ENCODE measurements at regions not wholly inside any gene's neighbourhood (a gene's known extent, or its start where the extent isn't known, plus 50 kb on each side); places are given as distances from the start of the nearest gene placed in this dataset.
"Not testable (repeated sequence)": the region's sequence is repeated elsewhere in the genome, so short reads cannot be mapped to it uniquely, and the experiment has no call there.

DNA sequence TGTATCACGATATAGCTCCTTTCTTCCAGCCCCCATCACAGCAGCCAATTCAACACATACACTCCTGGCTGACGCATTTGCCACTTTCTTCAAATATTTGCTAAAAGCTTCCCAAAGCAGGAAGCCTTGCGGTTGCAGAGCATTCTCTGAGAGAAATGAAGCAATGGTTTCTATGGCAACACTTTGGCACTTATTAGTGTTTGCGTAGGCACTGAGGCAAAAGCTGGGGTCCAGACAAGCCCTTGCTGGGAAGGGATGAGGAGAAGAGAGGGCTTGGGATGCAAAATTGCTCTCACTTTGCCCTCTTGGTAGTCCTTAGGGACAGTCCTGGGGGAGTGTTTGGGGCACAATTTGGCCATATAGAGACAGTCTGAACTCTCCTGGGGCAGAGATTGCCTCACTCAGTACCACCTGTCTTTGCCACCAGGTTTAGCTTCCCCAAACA, 55.0 kb upstream of the PAK3 start:
- H3K4me3 ChIP-seq (ENCODE audit: low read depth, low read length) = no peak overlapping the region
- DNase-seq (ENCODE audit: low read depth) = peak; percentile 87
- no peak for TF ChIP-seq CTCF (IDR thresholded peaks at IDR 0.05; ENCODE audit: insufficient read depth, low read depth, low read length)

- DNase-seq (ENCODE audit: low read depth) = peak; percentile 2
- TF ChIP-seq CTCF (IDR thresholded peaks at IDR 0.05; ENCODE audit: insufficient read depth, low read depth, low read length) = no peak
- H3K4me3 ChIP-seq (ENCODE audit: low read depth, low read length) = no peak overlapping the region
These were observed 55.5 kb upstream of the PAK3 start for GRCh38 chrX:111040377-111041017.

DNA sequence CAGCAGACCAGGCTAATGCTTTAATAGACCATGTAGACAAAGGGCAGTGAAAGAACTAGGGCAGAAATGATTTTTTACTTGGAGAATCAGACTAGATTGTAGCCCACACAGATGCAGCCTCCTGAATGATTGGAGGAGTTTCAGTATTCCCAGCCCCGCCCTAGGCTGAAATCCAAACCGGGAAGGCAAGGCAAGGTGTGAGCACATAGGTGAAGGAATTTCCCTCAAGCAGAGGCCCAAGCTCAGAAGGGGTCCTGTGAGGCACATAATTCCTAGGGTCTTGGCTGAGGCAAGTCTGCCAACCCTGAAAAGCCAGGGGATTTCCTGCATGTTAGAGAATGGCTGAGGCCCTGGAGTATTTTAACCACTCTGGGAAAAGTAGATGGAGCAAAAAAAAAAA, 56.4 kb upstream of the PAK3 start:
- no peak for DNase-seq (ENCODE audit: low read depth)
- H3K4me3 ChIP-seq (ENCODE audit: low read depth, low read length) = no peak overlapping the region
- no peak for TF ChIP-seq CTCF (IDR thresholded peaks at IDR 0.05; ENCODE audit: insufficient read depth, low read depth, low read length)

DNA sequence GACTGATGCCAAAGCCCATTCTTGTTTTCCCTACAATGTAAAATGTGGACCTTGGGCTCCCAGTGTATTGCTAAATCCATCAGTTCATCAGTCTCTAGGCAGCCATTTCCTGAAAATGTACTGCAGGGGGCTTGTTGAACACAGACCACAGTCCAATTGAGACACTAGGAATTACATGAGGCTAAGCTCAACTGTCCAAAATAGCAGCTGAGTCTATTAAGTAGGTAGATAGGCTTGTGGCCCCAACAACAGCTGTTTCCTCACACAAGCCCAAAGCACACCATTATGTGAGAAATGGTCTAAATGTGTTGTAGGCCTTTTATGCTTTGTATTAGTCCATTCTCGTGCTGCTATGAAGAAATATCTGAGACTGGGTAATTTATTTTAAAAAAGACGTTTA, 60.0 kb upstream of the PAK3 start:
- no peak for TF ChIP-seq CTCF (IDR thresholded peaks at IDR 0.05; ENCODE audit: insufficient read depth, low read depth, low read length)
- no peak for DNase-seq (ENCODE audit: low read depth)

DNA sequence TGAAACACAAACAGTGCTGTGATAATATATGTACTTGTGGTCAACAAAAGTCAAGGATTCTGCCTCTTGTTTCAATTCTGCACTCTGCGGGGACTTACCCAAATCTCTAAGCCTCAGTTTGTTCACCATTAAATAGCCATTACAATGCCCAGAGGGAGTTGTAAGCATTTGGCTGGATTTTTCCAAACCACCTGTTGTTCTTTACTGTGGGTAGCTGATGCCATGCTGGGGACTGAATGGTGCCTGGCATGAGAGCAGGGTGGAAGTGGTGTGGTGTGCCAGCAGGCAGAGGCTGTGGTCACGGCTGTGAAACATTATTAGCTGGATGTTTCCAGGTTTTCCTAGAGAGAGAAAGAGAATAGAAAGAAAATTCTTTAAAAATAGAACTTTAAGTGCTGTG, 60.7 kb upstream of the PAK3 start:
- no peak for TF ChIP-seq CTCF (IDR thresholded peaks at IDR 0.05; ENCODE audit: insufficient read depth, low read depth, low read length)

More for the DNA sequence above, 60.0 kb upstream of the PAK3 start:
- H3K4me3 ChIP-seq (ENCODE audit: low read depth, low read length) = no peak overlapping the region

GRCh38 chrX:111022998-111023397, 73.0 kb upstream of the PAK3 start:
- DNase-seq (ENCODE audit: low read depth); H3K4me3 ChIP-seq (ENCODE audit: low read depth, low read length): not testable (repeated sequence)

More for the DNA sequence above, 60.7 kb upstream of the PAK3 start:
- DNase-seq (ENCODE audit: low read depth) = no peak
- no peak overlapping the region for H3K4me3 ChIP-seq (ENCODE audit: low read depth, low read length)

- DNase-seq (ENCODE audit: low read depth) = no peak
- no peak overlapping the region for H3K4me3 ChIP-seq (ENCODE audit: low read depth, low read length)
- TF ChIP-seq CTCF (IDR thresholded peaks at IDR 0.05; ENCODE audit: insufficient read depth, low read depth, low read length) = no peak
These were observed 75.7 kb upstream of the PAK3 start for GRCh38 chrX:111020283-111020682.

All from fibroblast of villous mesenchyme (primary cell).